ENCODE measurements at regions not wholly inside any gene's neighbourhood (a gene's known extent, or its start where the extent isn't known, plus 50 kb on each side); places are given as distances from the start of the nearest gene placed in this dataset.

GRCh38 chr5:148880696-148881095 is 54.3 kb downstream of the ADRB2 start:
- no peak for TF ChIP-seq KDM1A (IDR thresholded peaks at IDR 0.05; ENCODE audit: low read depth)
- TF ChIP-seq CBX8 (IDR thresholded peaks at IDR 0.05): no peak
- no peak for TF ChIP-seq MAX (IDR thresholded peaks at IDR 0.05)
- no peak for TF ChIP-seq CTCF (IDR thresholded peaks at IDR 0.05)

Data from A549 (cell line).